GM12892 (cell line): ENCODE measurements at regions not wholly inside any gene's neighbourhood (a gene's known extent, or its start where the extent isn't known, plus 50 kb on each side); places are given as distances from the start of the nearest gene placed in this dataset.

Experiments used
- POLR2A ChIP-seq: IDR thresholded peaks from 2 replicates; pipeline ENCODE4 v1.6.1; 2011; ENCODE audit warnings: low read depth, low read length, control low read depth
- POLR2AphosphoS5 ChIP-seq: IDR thresholded peaks from 2 replicates; pipeline ENCODE4 v1.6.1; 2011; ENCODE audit warnings: low read depth, low read length, control low read depth

- TF ChIP-seq POLR2AphosphoS5 (no peak), POLR2A (no peak)
Measured at GRCh38 chr16:85366031-85366763, 246.9 kb upstream of the GSE1 start.
